Peyer's patch (tissue), 4 donors: ENCODE measurements at regions not wholly inside any gene's neighbourhood (a gene's known extent, or its start where the extent isn't known, plus 50 kb on each side); places are given as distances from the start of the nearest gene placed in this dataset.

Experiments
- DNase-seq, 3 donors: peaks; one replicate each; pipeline ENCODE4 v3.0.0-alpha.2; 2017 to 2019
- H3K27ac ChIP-seq, 4 donors: fragments of 200-600 bp; sonication (generic); one replicate each; pipeline ENCODE4 v1.5.1; 2016 to 2019
- H3K27me3 ChIP-seq, 2 donors: fragments of 200-600 bp; sonication (generic); one replicate each; pipeline ENCODE4 v1.5.1; 2019
- H3K36me3 ChIP-seq, 3 donors: fragments of 200-600 bp; sonication (generic); one replicate each; pipeline ENCODE4 v1.5.1; 2016 to 2019
- H3K4me1 ChIP-seq, 4 donors: fragments of 200-600 bp; sonication (generic); one replicate each; pipeline ENCODE4 v1.5.1; 2016 to 2019
- H3K4me3 ChIP-seq, 4 donors: fragments of 200-600 bp; sonication (generic); 1 replicate in 3 of 4; 2 replicates in 1 of 4; pipeline ENCODE4 v1.5.1; 2016 to 2019; ENCODE audit warnings: mild to moderate bottlenecking in 1 of 4
- H3K9me3 ChIP-seq, 4 donors: fragments of 200-600 bp; sonication (generic); one replicate each; pipeline ENCODE4 v1.5.1; 2016 to 2019; ENCODE audit warnings: mild to moderate bottlenecking in 1 of 4
- CTCF ChIP-seq, 6 experiments: fragments of 450-650 bp in 4 of 6; fragments of 200-600 bp in 2 of 6; sonication (generic) in 1 of 6; IDR thresholded peaks; one replicate each; pipeline ENCODE4 v1.5.1; 2017 to 2019; ENCODE audit warnings: antibody characterized with exemption in 6 of 6, mild to moderate bottlenecking in 3 of 6, moderate library complexity in 1 of 6
- POLR2A ChIP-seq, 2 donors: fragments of 450-650 bp; IDR thresholded peaks; one replicate each; pipeline ENCODE4 v1.5.1; 2017; ENCODE audit warnings: antibody characterized with exemption in 2 of 2, mild to moderate bottlenecking in 2 of 2, moderate library complexity in 2 of 2

DNA sequence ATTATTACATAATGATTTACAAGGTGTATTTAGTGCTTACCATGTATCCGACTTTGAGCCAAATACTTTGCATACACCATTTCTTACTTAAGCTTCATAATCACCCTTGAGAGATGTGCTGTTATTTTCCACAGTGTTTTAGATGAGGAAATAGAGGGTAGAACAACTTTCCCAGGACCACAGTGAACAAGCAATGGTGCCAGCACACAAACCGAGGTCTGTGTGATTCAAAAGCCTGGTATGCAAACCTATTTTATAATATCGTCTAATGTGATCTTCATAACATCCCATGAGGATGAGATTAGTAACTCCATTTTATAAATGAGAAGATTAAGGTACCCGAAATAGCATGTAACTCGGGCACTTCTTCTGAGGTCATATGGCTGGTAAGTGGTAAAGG, 294.7 kb downstream of the NSG2 start:
- Histone ChIP-seq H3K27me3 (no peaks in the 10 kb centered on the region), H3K27ac (no peak overlapping the region), H3K9me3 (no peaks in the 10 kb centered on the region), H3K36me3 (no peaks in the 10 kb centered on the region), H3K4me3 (no peak overlapping the region), H3K4me1 (no peaks in the 10 kb centered on the region)
- DNase-seq = no peak
- no peak for TF ChIP-seq POLR2A (IDR thresholded peaks at IDR 0.05)
- TF ChIP-seq CTCF (IDR thresholded peaks at IDR 0.05) = no peak

DNA sequence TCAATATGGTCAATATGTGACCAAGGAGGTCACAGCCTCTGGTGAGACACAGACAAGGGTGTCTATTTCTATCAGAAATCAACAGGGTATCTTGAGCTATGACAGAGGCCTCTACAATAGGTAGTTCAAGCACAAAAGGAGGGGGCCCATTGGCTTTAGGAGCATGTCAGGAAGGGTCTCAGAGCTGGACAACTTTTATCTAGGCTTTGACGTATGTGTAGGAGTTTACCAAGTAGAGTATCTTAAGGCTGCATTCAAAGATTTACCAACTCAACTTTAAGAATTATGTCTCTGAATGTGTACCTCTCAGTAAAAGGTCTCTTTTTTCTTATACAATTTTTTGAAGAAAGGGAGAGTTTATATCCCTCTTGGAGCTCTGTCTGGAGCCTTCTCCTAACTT, 297.2 kb downstream of the NSG2 start:
- TF ChIP-seq POLR2A (IDR thresholded peaks at IDR 0.05) (no peak), CTCF (IDR thresholded peaks at IDR 0.05) (no peak)
- H3K9me3 ChIP-seq = no peaks in the 10 kb centered on the region
- no peak for DNase-seq

DNA sequence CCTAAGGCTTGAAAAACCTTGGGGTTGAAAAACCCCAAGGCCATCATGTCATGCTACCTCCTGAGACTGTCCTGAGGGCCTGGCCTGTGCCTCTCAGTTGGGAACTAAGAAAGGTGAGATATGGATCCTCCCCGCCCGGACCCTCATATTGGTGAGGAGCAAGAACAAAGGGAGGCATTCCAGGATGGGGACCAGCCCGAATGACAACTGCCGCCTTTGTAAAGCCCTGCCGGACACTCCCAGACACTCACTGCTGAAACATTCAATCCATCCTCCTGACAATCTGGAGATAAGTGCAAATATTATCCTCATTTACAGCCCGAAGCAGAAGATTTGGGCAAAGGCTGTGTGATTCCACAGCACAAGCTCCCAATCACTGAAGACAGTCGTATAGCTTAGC, 298.3 kb downstream of the NSG2 start:
- Histone ChIP-seq H3K9me3 (no peaks in the 10 kb centered on the region), H3K27me3 (no peaks in the 10 kb centered on the region), H3K4me3 (no peak overlapping the region), H3K36me3 (no peaks in the 10 kb centered on the region), H3K27ac (no peak overlapping the region), H3K4me1 (no peaks in the 10 kb centered on the region)
- DNase-seq = no peak
- TF ChIP-seq POLR2A (IDR thresholded peaks at IDR 0.05) (no peak), CTCF (IDR thresholded peaks at IDR 0.05) (no peak)

More for the DNA sequence above, 297.2 kb downstream of the NSG2 start:
- no peaks in the 10 kb centered on the region for H3K4me1 ChIP-seq
- no peaks in the 10 kb centered on the region for H3K27me3 ChIP-seq
- no peak overlapping the region for H3K4me3 ChIP-seq
- no peaks in the 10 kb centered on the region for H3K36me3 ChIP-seq
- no peak overlapping the region for H3K27ac ChIP-seq

DNA sequence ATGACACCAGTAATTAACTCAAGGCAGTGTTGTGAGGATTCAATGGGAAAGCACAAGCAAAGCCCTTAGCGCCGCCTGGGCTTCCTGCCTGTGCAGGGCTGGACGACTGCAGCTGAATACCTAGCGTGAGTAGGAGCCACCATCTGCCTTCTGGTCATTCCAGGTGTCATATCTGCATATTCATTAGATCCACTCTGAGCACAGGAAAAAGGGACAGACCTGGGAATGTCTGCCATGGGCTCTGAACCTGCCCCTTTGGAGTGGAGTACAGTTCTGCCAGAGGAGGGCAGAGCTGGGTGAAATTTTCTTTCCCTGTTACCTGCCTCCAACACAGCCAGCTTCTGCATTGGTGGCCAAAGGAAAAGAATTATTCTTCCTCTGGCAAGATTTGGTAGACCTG, 298.8 kb downstream of the NSG2 start:
- no peaks in the 10 kb centered on the region for H3K9me3 ChIP-seq
- no peak overlapping the region for H3K4me3 ChIP-seq
- H3K27ac ChIP-seq = no peak overlapping the region
- H3K27me3 ChIP-seq = no peaks in the 10 kb centered on the region
- H3K36me3 ChIP-seq = no peaks in the 10 kb centered on the region
- DNase-seq = no peak
- TF ChIP-seq POLR2A (IDR thresholded peaks at IDR 0.05) (no peak), CTCF (IDR thresholded peaks at IDR 0.05) (no peak)
- H3K4me1 ChIP-seq = no peaks in the 10 kb centered on the region

DNA sequence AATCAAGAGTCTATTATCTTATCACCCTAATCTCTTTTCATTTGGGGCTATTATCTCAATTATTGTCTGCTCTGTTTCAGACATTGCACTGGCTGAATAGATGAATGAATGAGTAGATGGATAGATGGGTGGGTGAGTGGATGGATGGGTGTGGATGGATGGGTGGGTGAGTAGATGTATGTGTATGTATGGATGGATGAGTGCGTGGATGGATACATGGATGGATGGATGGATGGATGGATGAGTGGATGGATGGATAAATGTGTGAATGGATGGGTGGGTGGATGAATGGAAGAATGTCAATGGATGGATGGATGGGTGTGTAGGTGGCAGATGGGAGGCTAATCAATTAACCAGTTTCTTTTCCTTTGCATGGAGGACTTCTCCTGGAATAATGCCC, 301.7 kb downstream of the NSG2 start:
- no peak for DNase-seq
- Histone ChIP-seq H3K36me3 (no peaks in the 10 kb centered on the region), H3K9me3 (no peaks in the 10 kb centered on the region), H3K27ac (no peak overlapping the region), H3K4me1 (no peaks in the 10 kb centered on the region), H3K4me3 (no peak overlapping the region), H3K27me3 (no peaks in the 10 kb centered on the region)
- TF ChIP-seq CTCF (IDR thresholded peaks at IDR 0.05) (no peak), POLR2A (IDR thresholded peaks at IDR 0.05) (no peak)

DNA sequence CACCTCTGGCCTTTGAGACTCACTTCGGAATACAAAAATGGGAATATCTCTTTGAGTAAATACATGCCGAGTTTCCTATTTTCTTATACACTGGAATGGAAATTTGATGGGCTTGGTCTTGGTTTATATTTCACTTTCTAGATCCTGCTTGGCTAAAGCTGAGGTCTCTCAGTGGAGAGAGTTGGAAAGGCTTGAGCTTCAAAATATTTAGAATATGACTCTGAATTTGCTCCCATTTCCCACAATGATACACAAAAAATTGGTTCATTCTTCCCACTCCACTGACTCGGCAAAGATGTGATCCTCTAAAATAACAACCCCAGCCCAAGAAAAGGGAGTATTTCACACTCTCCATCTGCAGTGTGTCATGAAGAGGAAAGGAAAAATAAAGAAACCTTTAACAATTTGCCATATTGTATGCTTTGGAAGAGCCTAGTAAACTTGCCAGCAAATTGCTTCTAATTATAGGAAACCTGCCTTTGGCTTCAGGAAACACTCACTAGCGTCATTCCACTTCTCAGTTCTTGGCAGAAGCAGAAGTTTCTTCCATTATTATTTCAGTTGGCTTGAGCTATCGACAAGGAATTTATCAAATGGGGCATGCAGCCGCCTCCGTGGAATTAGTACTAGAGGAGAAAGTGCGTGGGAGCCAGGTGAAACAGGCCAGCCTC, 302.9 kb downstream of the NSG2 start:
- H3K4me3 ChIP-seq = no peak overlapping the region
- TF ChIP-seq POLR2A (IDR thresholded peaks at IDR 0.05) (no peak), CTCF (IDR thresholded peaks at IDR 0.05) (no peak)
- no peak for DNase-seq
- no peak overlapping the region for H3K27ac ChIP-seq
- H3K9me3 ChIP-seq = no peaks in the 10 kb centered on the region
- H3K36me3 ChIP-seq = no peaks in the 10 kb centered on the region
- H3K27me3 ChIP-seq = no peaks in the 10 kb centered on the region
- H3K4me1 ChIP-seq = no peaks in the 10 kb centered on the region
